HepG2 (cell line): ENCODE measurements at regions not wholly inside any gene's neighbourhood (a gene's known extent, or its start where the extent isn't known, plus 50 kb on each side); places are given as distances from the start of the nearest gene placed in this dataset.

Source experiments
- ATAC-seq: fragments of 200-7000 bp; cut with Tn5 transposase; 3 replicates; pipeline ENCODE4 v1.9.1; 2020; ENCODE audit warnings: mild to moderate bottlenecking, moderate library complexity
- BruUV-seq: library from RNA; stranded (reverse); fragments of 400-500 nt; replicated peaks from 2 replicates; lab custom pipeline; 2021; lab: Mats Ljungman, UMichigan
- CTCF ChIA-PET: fragments of 300-600 bp; formaldehyde crosslinking; extraction: SDS; loops from one replicate; lab custom pipeline; 2021; ENCODE audit warnings: low total read pairs, inconsistent platforms, low intra/inter-chr PET ratio; lab: Yijun Ruan, JAX
- POLR2A ChIA-PET: fragments of 350-600 bp; sonication (Branson Sonifier 250); formaldehyde crosslinking; loops from one replicate; lab custom pipeline; 2020; ENCODE audit warnings: antibody characterized with exemption, inconsistent platforms; lab: Yijun Ruan, JAX
- DNase-seq: peaks from one replicate; pipeline ENCODE4 v3.0.0-alpha.2; 2015; ENCODE audit warnings: low spot score
- FAIRE-seq: peaks from 3 replicates; lab custom pipeline; 2011; peaks lifted over from hg19 to GRCh38; lab: Jason Lieb, UNC
- H2AFZ ChIP-seq: one replicate; pipeline ENCODE4 v1.6.1; 2011; ENCODE audit warnings: low read length, inconsistent platforms
- H3K27ac ChIP-seq: fragments of 300-600 bp; 3 replicates; pipeline ENCODE4 v1.8.0; 2011; ENCODE audit warnings: mixed run types, mild to moderate bottlenecking, mixed read lengths, low read length, inconsistent platforms; ENCODE audit not compliant: insufficient read depth; ENCODE audit errors: extremely low read length
- H3K27me3 ChIP-seq, 2 experiments: fragments of 200-600 bp in 1 of 2; 2 replicates in 1 of 2; 3 replicates in 1 of 2; pipeline versions ENCODE4 v1.6.0 to v1.8.0; 2011; ENCODE audit warnings: low read length in 2 of 2, mild to moderate bottlenecking in 2 of 2, moderate library complexity in 2 of 2, inconsistent platforms in 1 of 2; ENCODE audit not compliant: insufficient read depth in 2 of 2, control insufficient read depth in 1 of 2
- H3K36me3 ChIP-seq, 2 experiments: fragments of 200-600 bp in 1 of 2; replicated peaks in 1 of 2; 2 replicates in 1 of 2; 3 replicates in 1 of 2; pipeline versions ENCODE4 v1.5.1 to v1.8.0; 2011; ENCODE audit warnings: low read length in 2 of 2, inconsistent platforms in 1 of 2; ENCODE audit not compliant: insufficient read depth in 2 of 2, control insufficient read depth in 1 of 2
- H3K4me1 ChIP-seq: 2 replicates; pipeline ENCODE4 v1.5.1; 2012; ENCODE audit warnings: low read length, inconsistent platforms; ENCODE audit not compliant: insufficient read depth
- H3K4me2 ChIP-seq: 2 replicates; pipeline ENCODE4 v1.6.0; 2011; ENCODE audit warnings: low read depth, low read length, inconsistent platforms
- H3K4me3 ChIP-seq, 3 experiments: fragments of 200-600 bp in 1 of 3; sonication (generic), shearing (Covaris generic) in 1 of 3; replicated peaks in 1 of 3; 2 replicates each; pipeline ENCODE4 v1.5.1; 2011 to 2016; ENCODE audit warnings: low read length in 3 of 3, inconsistent platforms in 2 of 3, low read depth in 2 of 3, mild to moderate bottlenecking in 2 of 3, control low read depth in 1 of 3, mixed read lengths in 1 of 3; ENCODE audit not compliant: insufficient read depth in 1 of 3
- H3K79me2 ChIP-seq: one replicate; pipeline ENCODE4 v1.6.1; 2011; ENCODE audit warnings: low read length, inconsistent platforms; ENCODE audit not compliant: insufficient read depth
- H3K9ac ChIP-seq: 2 replicates; pipeline ENCODE4 v1.6.0; 2011; ENCODE audit warnings: mild to moderate bottlenecking, low read depth, low read length, inconsistent platforms; ENCODE audit not compliant: insufficient read depth
- H3K9me3 ChIP-seq: 2 replicates; pipeline ENCODE4 v1.5.1; 2012; ENCODE audit warnings: mild to moderate bottlenecking, low read length
- H4K20me1 ChIP-seq: 2 replicates; pipeline ENCODE4 v1.6.0; 2011; ENCODE audit warnings: inconsistent platforms, mild to moderate bottlenecking, low read length, moderate library complexity; ENCODE audit not compliant: insufficient read depth
- ATAD3A ChIP-seq: sonication (generic); formaldehyde crosslinking; IDR thresholded peaks from 2 replicates; pipeline ENCODE4 v1.4.0; 2020; ENCODE audit warnings: missing genetic modification reagents
- EED ChIP-seq: sonication (generic); formaldehyde crosslinking; IDR thresholded peaks from 2 replicates; pipeline ENCODE4 v1.5.0; 2020; ENCODE audit warnings: mild to moderate bottlenecking, missing genetic modification reagents
- FOXO4 ChIP-seq: sonication (generic); formaldehyde crosslinking; conservative IDR thresholded peaks from 2 replicates; pipeline ENCODE4 v1.8.1; 2023; ENCODE audit warnings: missing genetic modification reagents
- GABPB1 ChIP-seq: IDR thresholded peaks from 2 replicates; pipeline ENCODE4 v1.6.1; 2016; ENCODE audit warnings: mild to moderate bottlenecking, missing genetic modification reagents, moderate library complexity, missing compliant biosample characterization
- SP2 ChIP-seq: sonication (generic); formaldehyde crosslinking; IDR thresholded peaks from 2 replicates; pipeline ENCODE4 v1.5.1; 2020; ENCODE audit warnings: mild to moderate bottlenecking, missing genetic modification reagents
- THRA ChIP-seq: sonication (generic); formaldehyde crosslinking; IDR thresholded peaks from 2 replicates; pipeline ENCODE4 v1.4.0; 2020; ENCODE audit warnings: missing genetic modification reagents, borderline replicate concordance
- U2AF1 ChIP-seq: fragments of 200-400 bp; formaldehyde crosslinking; optimal IDR thresholded peaks from 2 replicates; pipeline ENCODE3; 2017; ENCODE audit warnings: mild to moderate bottlenecking, low read depth, low read length
- ZNF383 ChIP-seq: sonication (generic); formaldehyde crosslinking; IDR thresholded peaks from 2 replicates; pipeline ENCODE4 v1.4.0; 2020; ENCODE audit warnings: missing genetic modification reagents, mild to moderate bottlenecking, borderline replicate concordance
- WGBS: methylation state at CpG from one replicate; pipeline ENCODE4 v1.1.6; 2017; ENCODE audit warnings: low lambda C conversion rate; 5-methylcytosine and 5-hydroxymethylcytosine counted together
- in situ Hi-C: cut with HindIII; loops from 2 replicates; pipeline ENCODE4 v1.10.0; 2017; ENCODE audit warnings: low pct_unique_long_range_greater_than_20kb; ENCODE audit not compliant: extremely low pct_ligation_motif_present
- intact Hi-C: fragments of 100-400 bp; cut with micrococcal nuclease; formaldehyde crosslinking; loops from one replicate; pipeline ENCODE4 v1.10.0; 2022; ENCODE audit not compliant: unreplicated experiment
- TF ChIP-seq, protein P1 (sequence below): sonication (generic); formaldehyde crosslinking; IDR thresholded peaks from 2 replicates; pipeline ENCODE4 v1.8.1; 2023; ENCODE audit warnings: mild to moderate bottlenecking, moderate library complexity, missing genetic modification reagents

DNA sequence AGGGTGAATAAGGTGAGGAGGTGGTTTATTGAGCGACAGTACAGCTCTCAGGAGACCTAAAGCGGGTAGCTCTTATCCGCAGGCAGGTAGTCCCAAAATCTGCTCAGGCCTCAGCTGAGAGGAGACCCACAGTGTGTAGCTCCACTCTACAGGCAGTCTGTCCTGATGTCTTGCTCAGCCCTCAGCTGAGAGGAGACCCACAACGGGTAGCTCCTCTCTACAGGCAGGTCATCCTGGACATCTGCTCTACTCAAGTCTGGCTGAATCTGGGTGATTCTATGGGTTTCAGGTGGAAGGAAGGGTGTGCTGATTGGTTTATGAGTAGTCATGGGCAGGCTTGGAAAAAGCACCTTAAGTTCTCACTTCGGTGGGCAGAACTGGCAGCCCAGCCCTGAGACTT, 55.6 kb upstream of the ABCB5 start:
- whole genome bisulfite sequencing: 92% methylated on average over 3 of the region's 5 CpGs
- peak; percentile 60 for ATAC-seq
- POLR2A ChIA-PET: no interaction called here

GRCh38 chr7:20560325-20561180, 54.9 kb upstream of the ABCB5 start:
- 43% methylated on average over 5 of the region's 16 CpGs for WGBS
- H3K27me3 ChIP-seq: no peaks in the 10 kb centered on the region; a peak in 1 of 5 replicates
- H2AFZ ChIP-seq: no peak overlapping the region
- H3K4me1 ChIP-seq: peaks cover 8% of the 10 kb centered on the region; the same call in 1 of the 2 replicates
- CTCF ChIA-PET: no interaction called here
- intact Hi-C loops (no loop called here), in situ Hi-C loops (no loop called here)
- H3K9me3 ChIP-seq: no peaks in the 10 kb centered on the region
- DNase-seq: peak; percentile 24
- peak; percentile 99 for ATAC-seq
- H3K4me2 ChIP-seq: peak overlapping the region; percentile 67
- FAIRE-seq: no peak
- no peak overlapping the region for H3K9ac ChIP-seq
- no peak overlapping the region for H3K27ac ChIP-seq
- no peaks in the 10 kb centered on the region for H3K36me3 ChIP-seq
- POLR2A ChIA-PET: no interaction called here
- H4K20me1 ChIP-seq: no peaks in the 10 kb centered on the region
- peak overlapping the region in 2 of 3 experiments; percentile 20 to 60; a peak in 4 of 6 replicates for H3K4me3 ChIP-seq
- no TSS peak for BruUV-seq
- no peaks in the 10 kb centered on the region for H3K79me2 ChIP-seq
- TF ChIP-seq, protein P1, sequence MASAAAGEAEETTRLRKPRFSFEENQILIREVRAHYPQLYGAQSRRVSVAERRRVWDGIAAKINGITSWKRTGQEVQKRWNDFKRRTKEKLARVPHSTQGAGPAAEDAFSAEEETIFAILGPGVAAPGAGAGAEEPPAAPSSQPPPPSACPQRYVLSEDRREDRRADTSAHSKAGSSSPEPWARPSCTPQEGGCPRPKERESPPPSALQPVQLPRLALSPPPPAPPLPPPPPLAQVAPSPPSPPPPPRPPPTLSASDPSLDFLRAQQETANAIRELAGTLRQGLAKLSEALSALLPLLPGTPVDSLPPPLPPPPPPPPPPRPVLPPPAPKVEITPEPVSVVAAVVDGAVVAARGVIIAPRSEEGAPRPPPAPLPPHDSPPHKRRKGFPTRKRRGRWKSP: no peak
- no peak for TF ChIP-seq ATAD3A (CRISPR knock-in tag)
- TF ChIP-seq GABPB1 (CRISPR knock-in tag): peak; percentile 82
- no peak for TF ChIP-seq THRA (CRISPR knock-in tag)
- TF ChIP-seq EED (CRISPR knock-in tag): no peak
- TF ChIP-seq SP2: no peak
- TF ChIP-seq ZNF383: no peak

More for the DNA sequence above, 55.6 kb upstream of the ABCB5 start:
- Histone ChIP-seq H3K9me3 (no peaks in the 10 kb centered on the region), H3K4me2 (peak overlapping the region; percentile 67), H3K36me3 (no peaks in the 10 kb centered on the region), H3K27me3 (no peaks in the 10 kb centered on the region; a peak in 1 of 5 replicates), H3K4me1 (peaks cover 8% of the 10 kb centered on the region; the same call in 1 of the 2 replicates), H3K9ac (no peak overlapping the region), H3K27ac (no peak overlapping the region), H2AFZ (no peak overlapping the region), H3K79me2 (no peaks in the 10 kb centered on the region), H3K4me3 (no peak overlapping the region), H4K20me1 (no peaks in the 10 kb centered on the region)
- TF ChIP-seq FOXO4 (CRISPR knock-in tag) (0 out of 2 replicates have a peak, but pooled peaks have one; percentile 46), U2AF1 (no peak)
- in situ Hi-C loops (no loop called here), intact Hi-C loops (no loop called here)
- no TSS peak for BruUV-seq
- FAIRE-seq (no peak), DNase-seq (no peak)
- CTCF ChIA-PET: no interaction called here
